SK-N-MC (cell line): ENCODE measurements at regions not wholly inside any gene's neighbourhood (a gene's known extent, or its start where the extent isn't known, plus 50 kb on each side); places are given as distances from the start of the nearest gene placed in this dataset.
A peak's percentile ranks its signal among the peaks of the same experiment; 100 is the strongest.

Source experiments
- EZH2 ChIP-seq: fragments of 200-600 bp; sonication (generic); IDR thresholded peaks from one replicate; pipeline ENCODE4 v1.6.1; 2017; ENCODE audit warnings: antibody characterized with exemption
- FOXP2 ChIP-seq: optimal IDR thresholded peaks from 2 replicates; pipeline ENCODE3; 2011; ENCODE audit warnings: mild to moderate bottlenecking, moderate library complexity; ENCODE audit not compliant: insufficient read depth; ENCODE audit errors: extremely low read length, control extremely low read depth
- POLR2AphosphoS5 ChIP-seq: IDR thresholded peaks from 2 replicates; pipeline ENCODE4 v1.6.1; 2012; ENCODE audit warnings: mild to moderate bottlenecking, low read depth, low read length, borderline replicate concordance

GRCh38 chr14:97977651-97978261 lies 1180.6 kb downstream of the VRK1 start:
- TF ChIP-seq POLR2AphosphoS5 (peak; percentile 84), EZH2 (no peak), FOXP2 (peak; percentile 51)
